Thyroid gland (tissue), 4 donors: ENCODE measurements at regions not wholly inside any gene's neighbourhood (a gene's known extent, or its start where the extent isn't known, plus 50 kb on each side); places are given as distances from the start of the nearest gene placed in this dataset.

Experiments used
- CTCF ChIP-seq, 6 experiments: fragments of 200-600 bp in 3 of 6; fragments of 450-650 bp in 3 of 6; sonication (generic) in 3 of 6; IDR thresholded peaks; one replicate each; pipeline ENCODE4 v1.5.1; 2016 to 2019; ENCODE audit warnings: antibody characterized with exemption in 6 of 6, mild to moderate bottlenecking in 2 of 6, inconsistent platforms in 1 of 6, moderate library complexity in 1 of 6
- POLR2A ChIP-seq, 2 donors: fragments of 450-650 bp; IDR thresholded peaks; one replicate each; pipeline ENCODE4 v1.6.1; 2017; ENCODE audit warnings: antibody characterized with exemption in 2 of 2, mild to moderate bottlenecking in 2 of 2, moderate library complexity in 1 of 2

GRCh38 chr9:87158765-87159164 lies 211.5 kb upstream of the GAS1 start:
- TF ChIP-seq CTCF (IDR thresholded peaks at IDR 0.05) (no peak), POLR2A (IDR thresholded peaks at IDR 0.05) (no peak)
